A673 (cell line): ENCODE measurements at regions not wholly inside any gene's neighbourhood (a gene's known extent, or its start where the extent isn't known, plus 50 kb on each side); places are given as distances from the start of the nearest gene placed in this dataset.

Experiments used
- BruUV-seq: library from RNA; stranded (reverse); fragments of 400-500 nt; replicated peaks from 2 replicates; lab custom pipeline; 2021; lab: Mats Ljungman, UMichigan
- CTCF ChIA-PET: fragments of 300-600 bp; sonication (Branson Sonifier 250); formaldehyde crosslinking; loops from one replicate; lab custom pipeline; 2022; ENCODE audit warnings: antibody characterized with exemption; lab: Charles Lee
- POLR2A ChIA-PET: fragments of 300-600 bp; sonication (Branson Sonifier 250); formaldehyde crosslinking; loops from one replicate; lab custom pipeline; 2022; ENCODE audit warnings: antibody characterized with exemption; ENCODE audit not compliant: low non-redundant PET; lab: Charles Lee
- DNase-seq: peaks from one replicate; pipeline ENCODE4 v3.0.0-alpha.2; 2015; ENCODE audit warnings: low spot score
- H3K27ac ChIP-seq: fragments of 200-600 bp; sonication (generic); 2 replicates; pipeline ENCODE4 v1.5.1; 2016; ENCODE audit warnings: mixed run types, low read depth, mild to moderate bottlenecking, mixed read lengths, antibody characterized with exemption, low read length; ENCODE audit not compliant: poor library complexity, severe bottlenecking
- H3K27me3 ChIP-seq: fragments of 200-600 bp; sonication (generic); replicated peaks from 2 replicates; pipeline ENCODE4 v1.6.1; 2017; ENCODE audit warnings: mixed run types, low read depth, mild to moderate bottlenecking, mixed read lengths, antibody characterized with exemption, low read length; ENCODE audit not compliant: insufficient read depth, poor library complexity
- H3K36me3 ChIP-seq: fragments of 200-600 bp; sonication (generic); 2 replicates; pipeline ENCODE4 v1.6.1; 2016; ENCODE audit warnings: mixed run types, mild to moderate bottlenecking, mixed read lengths, antibody characterized with exemption, low read length; ENCODE audit not compliant: insufficient read depth, poor library complexity, severe bottlenecking
- H3K4me1 ChIP-seq: fragments of 200-600 bp; sonication (generic); 2 replicates; pipeline ENCODE4 v1.6.1; 2017; ENCODE audit warnings: mixed run types, mild to moderate bottlenecking, mixed read lengths, antibody characterized with exemption, low read length; ENCODE audit not compliant: insufficient read depth, poor library complexity, severe bottlenecking
- H3K4me3 ChIP-seq: fragments of 200-600 bp; sonication (generic); 2 replicates; pipeline ENCODE4 v1.5.1; 2016; ENCODE audit warnings: low read depth, mixed run types, mild to moderate bottlenecking, mixed read lengths, low read length; ENCODE audit not compliant: poor library complexity, severe bottlenecking
- H3K9me3 ChIP-seq: fragments of 200-600 bp; sonication (generic); 2 replicates; pipeline ENCODE4 v1.6.1; 2016; ENCODE audit warnings: mixed run types, low read depth, mild to moderate bottlenecking, mixed read lengths, antibody characterized with exemption, low read length; ENCODE audit not compliant: poor library complexity, severe bottlenecking
- EZH2 ChIP-seq: fragments of 200-600 bp; sonication (generic); IDR thresholded peaks from 2 replicates; pipeline ENCODE4 v1.6.1; 2017; ENCODE audit warnings: borderline replicate concordance, low read depth, mild to moderate bottlenecking, mixed read lengths, antibody characterized with exemption, low read length; ENCODE audit not compliant: poor library complexity, severe bottlenecking
- intact Hi-C: fragments of 100-400 bp; cut with micrococcal nuclease; formaldehyde crosslinking; loops from one replicate; pipeline ENCODE4 v1.10.0; 2022; ENCODE audit not compliant: unreplicated experiment
- TF ChIP-seq, protein P1 (sequence below): fragments of 300-800, 200-600 bp; sonication (generic); conservative IDR thresholded peaks from 2 replicates; pipeline ENCODE4 v1.5.1; 2017; ENCODE audit warnings: low read depth, mild to moderate bottlenecking, antibody characterized with exemption, low read length, moderate library complexity, mixed read lengths

DNA sequence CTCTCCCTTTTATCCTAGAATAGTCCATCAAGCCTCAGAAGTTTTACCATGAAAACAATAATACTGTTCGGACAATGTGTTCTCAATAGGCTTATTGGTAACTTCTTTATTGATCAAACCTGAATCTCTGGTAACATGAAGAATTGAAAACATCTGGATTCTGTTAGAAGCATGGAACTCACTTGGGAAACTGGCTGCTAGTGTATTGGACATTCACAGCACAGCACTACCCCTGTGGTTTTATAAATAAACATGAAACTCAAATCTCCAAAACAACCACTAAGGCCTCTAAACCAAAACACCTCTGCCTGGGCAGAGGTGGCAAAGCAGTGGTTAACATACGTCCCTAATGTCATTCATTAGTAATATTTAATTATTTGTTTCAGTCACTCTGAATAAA lies 157.6 kb upstream of the KCNQ5 start:
- Histone ChIP-seq H3K9me3 (no peaks in the 10 kb centered on the region), H3K4me1 (no peaks in the 10 kb centered on the region), H3K4me3 (no peak overlapping the region), H3K27me3 (no peaks in the 10 kb centered on the region), H3K27ac (no peak overlapping the region), H3K36me3 (no peaks in the 10 kb centered on the region)
- intact Hi-C loops: no loop called here
- CTCF ChIA-PET: no interaction called here
- TF ChIP-seq, protein P1, sequence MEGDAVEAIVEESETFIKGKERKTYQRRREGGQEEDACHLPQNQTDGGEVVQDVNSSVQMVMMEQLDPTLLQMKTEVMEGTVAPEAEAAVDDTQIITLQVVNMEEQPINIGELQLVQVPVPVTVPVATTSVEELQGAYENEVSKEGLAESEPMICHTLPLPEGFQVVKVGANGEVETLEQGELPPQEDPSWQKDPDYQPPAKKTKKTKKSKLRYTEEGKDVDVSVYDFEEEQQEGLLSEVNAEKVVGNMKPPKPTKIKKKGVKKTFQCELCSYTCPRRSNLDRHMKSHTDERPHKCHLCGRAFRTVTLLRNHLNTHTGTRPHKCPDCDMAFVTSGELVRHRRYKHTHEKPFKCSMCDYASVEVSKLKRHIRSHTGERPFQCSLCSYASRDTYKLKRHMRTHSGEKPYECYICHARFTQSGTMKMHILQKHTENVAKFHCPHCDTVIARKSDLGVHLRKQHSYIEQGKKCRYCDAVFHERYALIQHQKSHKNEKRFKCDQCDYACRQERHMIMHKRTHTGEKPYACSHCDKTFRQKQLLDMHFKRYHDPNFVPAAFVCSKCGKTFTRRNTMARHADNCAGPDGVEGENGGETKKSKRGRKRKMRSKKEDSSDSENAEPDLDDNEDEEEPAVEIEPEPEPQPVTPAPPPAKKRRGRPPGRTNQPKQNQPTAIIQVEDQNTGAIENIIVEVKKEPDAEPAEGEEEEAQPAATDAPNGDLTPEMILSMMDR: no peak
- no peak for TF ChIP-seq EZH2
- BruUV-seq: no TSS peak
- POLR2A ChIA-PET: no interaction called here
- no peak for DNase-seq

DNA sequence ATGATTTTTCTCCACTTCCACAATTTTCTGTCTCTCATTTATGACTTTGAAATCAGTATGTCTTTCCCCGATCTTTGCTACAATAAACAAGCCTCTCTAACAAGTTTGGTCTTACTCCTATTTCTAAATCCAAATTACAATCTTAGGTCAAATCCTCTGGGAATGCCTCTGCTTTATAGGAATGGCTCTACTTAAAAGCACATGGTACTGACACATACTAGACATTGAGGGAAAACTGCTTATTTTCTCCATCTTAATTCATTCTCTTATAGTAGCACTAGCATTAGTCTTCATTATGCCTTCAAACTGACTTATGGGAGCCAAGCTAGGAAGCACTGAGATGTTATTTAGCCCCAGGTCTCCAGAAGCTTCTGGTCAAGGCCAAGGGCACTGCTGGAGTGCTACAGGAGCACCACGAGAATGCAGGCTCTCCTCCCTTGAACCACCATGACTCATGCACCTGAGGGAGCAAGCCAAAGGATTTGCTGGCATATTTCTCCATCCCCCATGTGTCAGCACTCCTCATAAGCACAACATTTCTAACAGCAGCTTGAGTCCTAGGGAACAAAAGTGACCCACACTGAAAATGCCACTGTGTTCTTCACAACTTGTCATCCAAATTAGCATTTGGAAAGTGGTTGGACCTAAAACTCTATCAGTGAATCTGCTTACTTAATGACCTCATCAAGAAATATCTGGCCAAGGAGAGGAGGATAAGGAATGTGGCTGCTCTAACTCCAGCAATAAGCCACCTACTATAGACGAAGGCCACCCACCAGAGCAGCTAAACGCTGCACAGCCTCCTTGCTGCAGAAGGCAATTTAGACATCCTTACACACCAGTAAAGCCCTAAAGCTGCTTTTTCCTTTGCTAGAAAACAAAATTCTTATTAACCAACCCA lies 156.8 kb upstream of the KCNQ5 start:
- H3K36me3 ChIP-seq: no peaks in the 10 kb centered on the region
- ChIA-PET CTCF (no interaction called here), POLR2A (interaction anchor here (0.6 kb wide), 1 partner anchor 854 kb away, joined by 14 read pairs; no protein-coding TSS in a partner anchor)
- intact Hi-C loops: no loop called here
- H3K9me3 ChIP-seq: no peaks in the 10 kb centered on the region
- H3K4me1 ChIP-seq: no peaks in the 10 kb centered on the region
- no peaks in the 10 kb centered on the region for H3K27me3 ChIP-seq
- TF ChIP-seq EZH2: no peak
- TF ChIP-seq, protein P1: no peak
- H3K27ac ChIP-seq: no peak overlapping the region
- no peak for DNase-seq
- no TSS peak for BruUV-seq
- H3K4me3 ChIP-seq: no peak overlapping the region

DNA sequence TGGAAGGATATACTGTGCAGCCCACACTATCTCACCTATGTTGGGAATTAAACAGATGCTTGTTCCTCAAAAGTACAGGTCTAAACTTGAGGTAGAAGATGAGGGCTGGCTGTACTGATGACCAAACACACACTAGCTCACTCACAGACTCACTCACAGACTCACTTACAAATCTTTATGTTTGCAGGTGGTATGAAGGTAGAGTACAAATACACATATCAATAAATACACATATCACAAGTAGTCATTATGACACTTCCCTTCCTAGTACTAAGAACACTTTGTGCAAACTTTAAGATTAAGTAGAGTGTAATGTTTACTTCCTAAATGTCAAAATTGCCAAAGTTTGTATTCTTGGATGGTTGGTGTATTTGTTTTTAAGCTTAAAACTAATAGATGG lies 155.4 kb upstream of the KCNQ5 start:
- H3K27ac ChIP-seq: no peak overlapping the region
- H3K4me1 ChIP-seq: no peaks in the 10 kb centered on the region
- H3K27me3 ChIP-seq: no peaks in the 10 kb centered on the region
- DNase-seq: no peak
- intact Hi-C loops: no loop called here
- H3K36me3 ChIP-seq: no peaks in the 10 kb centered on the region
- no peaks in the 10 kb centered on the region for H3K9me3 ChIP-seq
- H3K4me3 ChIP-seq: no peak overlapping the region
- ChIA-PET CTCF (no interaction called here), POLR2A (no interaction called here)
- BruUV-seq: no TSS peak
- TF ChIP-seq, protein P1: no peak
- TF ChIP-seq EZH2: no peak
